BLaER1 (cell line): ENCODE measurements at regions not wholly inside any gene's neighbourhood (a gene's known extent, or its start where the extent isn't known, plus 50 kb on each side); places are given as distances from the start of the nearest gene placed in this dataset.

Experiments
- H3K27ac ChIP-seq: shearing (Covaris generic); formaldehyde crosslinking; 2 replicates; pipeline ENCODE4 v1.8.1; 2022
- H3K27me3 ChIP-seq: shearing (Covaris generic); formaldehyde crosslinking; 2 replicates; pipeline ENCODE4 v1.8.1; 2022
- H3K36me3 ChIP-seq: shearing (Covaris generic); formaldehyde crosslinking; 2 replicates; pipeline ENCODE4 v1.8.1; 2022
- H3K4me1 ChIP-seq: shearing (Covaris generic); formaldehyde crosslinking; 2 replicates; pipeline ENCODE4 v1.8.1; 2022
- H3K4me2 ChIP-seq: shearing (Covaris generic); formaldehyde crosslinking; 2 replicates; pipeline ENCODE4 v1.8.1; 2022
- H3K4me3 ChIP-seq: shearing (Covaris generic); formaldehyde crosslinking; 2 replicates; pipeline ENCODE4 v1.8.1; 2022
- H3K9ac ChIP-seq: shearing (Covaris generic); formaldehyde crosslinking; 2 replicates; pipeline ENCODE4 v1.8.1; 2022
- H3K9me3 ChIP-seq: shearing (Covaris generic); formaldehyde crosslinking; 2 replicates; pipeline ENCODE4 v1.8.1; 2022
- H4K20me1 ChIP-seq: shearing (Covaris generic); formaldehyde crosslinking; 2 replicates; pipeline ENCODE4 v1.8.1; 2022
- Cebpa-rat ChIP-seq: shearing (Covaris generic); IDR thresholded peaks from 2 replicates; pipeline ENCODE4 v1.8.1; 2022

- no peaks in the 10 kb centered on the region for H3K36me3 ChIP-seq
- TF ChIP-seq Cebpa-rat, result no peak
- no peaks in the 10 kb centered on the region for H3K9me3 ChIP-seq
- H3K4me2 ChIP-seq, result no peak overlapping the region
- no peak overlapping the region for H3K4me3 ChIP-seq
- H3K27me3 ChIP-seq, result no peaks in the 10 kb centered on the region
- H4K20me1 ChIP-seq, result no peaks in the 10 kb centered on the region
- H3K4me1 ChIP-seq, result no peaks in the 10 kb centered on the region
- H3K27ac ChIP-seq, result no peak overlapping the region
- no peak overlapping the region for H3K9ac ChIP-seq
These were observed 418.9 kb upstream of the POU3F3 start for GRCh38 chr2:104434966-104435365.

GRCh38 chr2:104438481-104438880 is 415.4 kb upstream of the POU3F3 start:
- no peak overlapping the region for H3K27ac ChIP-seq
- H3K4me1 ChIP-seq, result no peaks in the 10 kb centered on the region
- no peak overlapping the region for H3K4me3 ChIP-seq
- H3K9ac ChIP-seq, result no peak overlapping the region
- no peak overlapping the region for H3K4me2 ChIP-seq
- H3K36me3 ChIP-seq, result no peaks in the 10 kb centered on the region
- no peak for TF ChIP-seq Cebpa-rat
- no peaks in the 10 kb centered on the region for H4K20me1 ChIP-seq
- no peaks in the 10 kb centered on the region for H3K27me3 ChIP-seq
- H3K9me3 ChIP-seq, result no peaks in the 10 kb centered on the region

- Histone ChIP-seq H3K9ac (no peak overlapping the region), H3K4me2 (no peak overlapping the region), H3K27me3 (no peaks in the 10 kb centered on the region), H4K20me1 (no peaks in the 10 kb centered on the region), H3K36me3 (no peaks in the 10 kb centered on the region), H3K4me3 (no peak overlapping the region), H3K27ac (no peak overlapping the region), H3K9me3 (no peaks in the 10 kb centered on the region), H3K4me1 (no peaks in the 10 kb centered on the region)
- no peak for TF ChIP-seq Cebpa-rat
These were observed 410.8 kb upstream of the POU3F3 start for GRCh38 chr2:104443145-104443544.

- H3K9me3 ChIP-seq, result no peaks in the 10 kb centered on the region
- no peaks in the 10 kb centered on the region for H3K36me3 ChIP-seq
- H3K27me3 ChIP-seq, result no peaks in the 10 kb centered on the region
- H3K27ac ChIP-seq, result no peak overlapping the region
- no peaks in the 10 kb centered on the region for H3K4me1 ChIP-seq
- no peak overlapping the region for H3K4me3 ChIP-seq
- no peak overlapping the region for H3K4me2 ChIP-seq
- no peak overlapping the region for H3K9ac ChIP-seq
- H4K20me1 ChIP-seq, result no peaks in the 10 kb centered on the region
- no peak for TF ChIP-seq Cebpa-rat
These were observed 409.5 kb upstream of the POU3F3 start for GRCh38 chr2:104444392-104444791.

- H4K20me1 ChIP-seq, result no peaks in the 10 kb centered on the region
- no peak overlapping the region for H3K4me2 ChIP-seq
These were observed 409.0 kb upstream of the POU3F3 start for GRCh38 chr2:104444889-104445288.

GRCh38 chr2:104447831-104448434 is 406.0 kb upstream of the POU3F3 start:
- no peaks in the 10 kb centered on the region for H3K9me3 ChIP-seq
- H3K4me1 ChIP-seq, result no peaks in the 10 kb centered on the region
- no peak overlapping the region for H3K9ac ChIP-seq
- no peaks in the 10 kb centered on the region for H3K36me3 ChIP-seq
- no peak for TF ChIP-seq Cebpa-rat
- no peak overlapping the region for H3K4me3 ChIP-seq
- no peaks in the 10 kb centered on the region for H4K20me1 ChIP-seq
- H3K27me3 ChIP-seq, result no peaks in the 10 kb centered on the region
- H3K27ac ChIP-seq, result no peak overlapping the region
- no peak overlapping the region for H3K4me2 ChIP-seq

More at GRCh38 chr2:104444889-104445288, 409.0 kb upstream of the POU3F3 start:
- no peak overlapping the region for H3K4me3 ChIP-seq
- H3K27me3 ChIP-seq, result no peaks in the 10 kb centered on the region
- no peaks in the 10 kb centered on the region for H3K4me1 ChIP-seq
- H3K36me3 ChIP-seq, result no peaks in the 10 kb centered on the region
- H3K9ac ChIP-seq, result no peak overlapping the region
- no peak for TF ChIP-seq Cebpa-rat
- H3K9me3 ChIP-seq, result no peaks in the 10 kb centered on the region
- H3K27ac ChIP-seq, result no peak overlapping the region

GRCh38 chr2:104448661-104449440 is 405.1 kb upstream of the POU3F3 start:
- H3K9me3 ChIP-seq, result no peaks in the 10 kb centered on the region
- H3K36me3 ChIP-seq, result no peaks in the 10 kb centered on the region
- H3K4me3 ChIP-seq, result no peak overlapping the region
- TF ChIP-seq Cebpa-rat, result no peak
- H4K20me1 ChIP-seq, result no peaks in the 10 kb centered on the region
- H3K9ac ChIP-seq, result no peak overlapping the region
- H3K4me2 ChIP-seq, result no peak overlapping the region
- no peak overlapping the region for H3K27ac ChIP-seq
- no peaks in the 10 kb centered on the region for H3K4me1 ChIP-seq
- no peaks in the 10 kb centered on the region for H3K27me3 ChIP-seq

GRCh38 chr2:104452558-104452957 is 401.4 kb upstream of the POU3F3 start:
- Histone ChIP-seq H4K20me1 (no peaks in the 10 kb centered on the region), H3K27ac (no peak overlapping the region)
- no peak for TF ChIP-seq Cebpa-rat

GRCh38 chr2:104462731-104463130 is 391.2 kb upstream of the POU3F3 start:
- no peak for TF ChIP-seq Cebpa-rat
- Histone ChIP-seq H3K9ac (no peak overlapping the region), H3K27ac (no peak overlapping the region), H3K4me2 (no peak overlapping the region), H3K36me3 (no peaks in the 10 kb centered on the region), H3K27me3 (no peaks in the 10 kb centered on the region), H3K4me1 (no peaks in the 10 kb centered on the region), H3K9me3 (no peaks in the 10 kb centered on the region), H4K20me1 (no peaks in the 10 kb centered on the region), H3K4me3 (no peak overlapping the region)

More at GRCh38 chr2:104452558-104452957, 401.4 kb upstream of the POU3F3 start:
- Histone ChIP-seq H3K4me3 (no peak overlapping the region), H3K4me2 (no peak overlapping the region), H3K9ac (no peak overlapping the region), H3K4me1 (no peaks in the 10 kb centered on the region), H3K9me3 (no peaks in the 10 kb centered on the region), H3K36me3 (no peaks in the 10 kb centered on the region), H3K27me3 (no peaks in the 10 kb centered on the region)

- no peaks in the 10 kb centered on the region for H3K4me1 ChIP-seq
- H3K4me3 ChIP-seq, result no peak overlapping the region
- H3K9me3 ChIP-seq, result no peaks in the 10 kb centered on the region
These were observed 387.9 kb upstream of the POU3F3 start for GRCh38 chr2:104465981-104466380.

More at GRCh38 chr2:104465981-104466380, 387.9 kb upstream of the POU3F3 start:
- H4K20me1 ChIP-seq, result no peaks in the 10 kb centered on the region
- no peak overlapping the region for H3K9ac ChIP-seq
- no peak overlapping the region for H3K4me2 ChIP-seq
- TF ChIP-seq Cebpa-rat, result no peak
- no peak overlapping the region for H3K27ac ChIP-seq
- no peaks in the 10 kb centered on the region for H3K36me3 ChIP-seq
- no peaks in the 10 kb centered on the region for H3K27me3 ChIP-seq
